ENCODE measurements at regions not wholly inside any gene's neighbourhood (a gene's known extent, or its start where the extent isn't known, plus 50 kb on each side); places are given as distances from the start of the nearest gene placed in this dataset.

DNA sequence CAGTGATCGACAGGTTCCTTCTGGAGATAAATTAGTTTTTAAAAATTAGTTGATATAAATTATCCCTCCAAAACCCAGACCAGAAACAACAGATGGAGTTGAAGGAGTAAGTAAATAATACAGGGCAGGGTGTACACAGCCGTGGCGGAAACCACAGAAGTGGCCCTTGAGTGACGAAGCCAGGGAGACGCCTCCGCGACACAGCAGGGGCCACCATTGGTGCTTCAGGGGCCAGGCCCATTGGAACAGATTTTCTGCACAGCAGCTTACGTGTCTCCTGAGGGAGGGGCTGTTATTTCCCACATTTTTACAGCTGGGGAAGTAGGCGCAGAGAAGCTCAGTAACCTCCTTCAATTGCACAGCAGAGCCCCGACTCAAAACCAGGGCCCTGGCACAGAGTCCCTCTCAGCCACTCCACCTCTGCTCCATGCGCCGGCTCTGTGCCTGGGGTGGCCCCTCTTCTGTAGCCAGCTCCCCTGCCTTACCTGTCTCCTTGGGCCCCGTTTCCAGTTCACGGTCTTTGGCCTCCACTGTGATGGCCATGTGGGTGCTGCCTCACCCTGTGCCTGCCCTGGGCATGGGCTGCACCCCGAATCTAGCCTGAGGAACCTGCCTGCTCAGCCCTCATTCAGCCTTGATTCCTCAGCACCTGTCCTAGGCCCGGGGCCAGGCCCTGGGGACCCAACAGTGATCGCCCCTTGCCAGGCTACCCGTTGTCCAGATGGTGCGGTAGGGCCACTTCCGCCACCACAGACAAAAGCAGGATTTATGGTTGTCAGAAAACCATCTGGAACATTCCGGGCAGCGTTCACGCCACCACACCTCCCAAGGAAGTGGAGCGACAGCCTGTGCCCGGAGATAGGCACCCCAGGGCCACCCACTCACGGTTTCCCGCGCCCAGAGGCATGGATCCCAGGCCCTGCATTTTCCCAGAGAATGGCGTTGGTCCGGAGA is 128.5 kb upstream of the GSE1 start:
- no peaks in the 10 kb centered on the region for H3K9me3 ChIP-seq
- H3K36me3 ChIP-seq, result no peaks in the 10 kb centered on the region
- no peak overlapping the region for H3K4me3 ChIP-seq
- TF ChIP-seq, protein P1, sequence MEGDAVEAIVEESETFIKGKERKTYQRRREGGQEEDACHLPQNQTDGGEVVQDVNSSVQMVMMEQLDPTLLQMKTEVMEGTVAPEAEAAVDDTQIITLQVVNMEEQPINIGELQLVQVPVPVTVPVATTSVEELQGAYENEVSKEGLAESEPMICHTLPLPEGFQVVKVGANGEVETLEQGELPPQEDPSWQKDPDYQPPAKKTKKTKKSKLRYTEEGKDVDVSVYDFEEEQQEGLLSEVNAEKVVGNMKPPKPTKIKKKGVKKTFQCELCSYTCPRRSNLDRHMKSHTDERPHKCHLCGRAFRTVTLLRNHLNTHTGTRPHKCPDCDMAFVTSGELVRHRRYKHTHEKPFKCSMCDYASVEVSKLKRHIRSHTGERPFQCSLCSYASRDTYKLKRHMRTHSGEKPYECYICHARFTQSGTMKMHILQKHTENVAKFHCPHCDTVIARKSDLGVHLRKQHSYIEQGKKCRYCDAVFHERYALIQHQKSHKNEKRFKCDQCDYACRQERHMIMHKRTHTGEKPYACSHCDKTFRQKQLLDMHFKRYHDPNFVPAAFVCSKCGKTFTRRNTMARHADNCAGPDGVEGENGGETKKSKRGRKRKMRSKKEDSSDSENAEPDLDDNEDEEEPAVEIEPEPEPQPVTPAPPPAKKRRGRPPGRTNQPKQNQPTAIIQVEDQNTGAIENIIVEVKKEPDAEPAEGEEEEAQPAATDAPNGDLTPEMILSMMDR (IDR thresholded peaks at IDR 0.05), result no peak
- no peak for TF ChIP-seq POLR2A (IDR thresholded peaks at IDR 0.05)
- no peaks in the 10 kb centered on the region for H3K4me1 ChIP-seq
- intact Hi-C loops (cut with DNase I; ENCODE audit: low total_unique reads), result loop anchor here (10.0 kb wide), 1 partner anchor 60 kb away; no protein-coding TSS in a partner anchor
- no peak overlapping the region for H3K27ac ChIP-seq
- no peak for DNase-seq
- no peaks in the 10 kb centered on the region for H3K27me3 ChIP-seq

DNA sequence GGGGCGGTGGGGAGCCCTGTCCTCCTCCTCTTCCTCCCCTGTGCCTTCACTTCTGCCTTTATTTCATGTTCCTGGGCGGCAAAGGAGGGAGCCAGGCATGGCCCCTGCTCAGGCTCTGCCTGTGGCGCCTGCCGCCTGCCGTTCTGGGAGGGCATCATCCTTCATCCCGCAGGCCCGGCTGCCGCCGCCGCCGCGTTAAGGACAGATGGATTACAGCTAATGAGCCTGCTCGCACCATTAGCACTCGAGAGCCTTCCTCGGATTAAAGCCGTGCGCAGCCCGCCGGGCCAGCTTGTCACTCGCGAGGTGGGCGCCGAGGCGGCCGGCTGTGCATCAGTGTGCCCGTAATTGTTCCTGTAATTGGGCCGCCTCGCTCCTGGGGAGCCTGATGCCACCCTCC is 127.7 kb upstream of the GSE1 start:
- no peak overlapping the region for H3K27ac ChIP-seq
- DNase-seq, result no peak
- no peak overlapping the region for H3K4me3 ChIP-seq
- intact Hi-C loops (cut with DNase I; ENCODE audit: low total_unique reads), result loop anchor here (10.0 kb wide), 1 partner anchor 59 kb away; no protein-coding TSS in a partner anchor
- H3K36me3 ChIP-seq, result no peaks in the 10 kb centered on the region
- no peaks in the 10 kb centered on the region for H3K9me3 ChIP-seq
- TF ChIP-seq POLR2A (IDR thresholded peaks at IDR 0.05), result no peak
- TF ChIP-seq, protein P1 (IDR thresholded peaks at IDR 0.05), result no peak
- H3K27me3 ChIP-seq, result no peaks in the 10 kb centered on the region
- H3K4me1 ChIP-seq, result no peaks in the 10 kb centered on the region

DNA sequence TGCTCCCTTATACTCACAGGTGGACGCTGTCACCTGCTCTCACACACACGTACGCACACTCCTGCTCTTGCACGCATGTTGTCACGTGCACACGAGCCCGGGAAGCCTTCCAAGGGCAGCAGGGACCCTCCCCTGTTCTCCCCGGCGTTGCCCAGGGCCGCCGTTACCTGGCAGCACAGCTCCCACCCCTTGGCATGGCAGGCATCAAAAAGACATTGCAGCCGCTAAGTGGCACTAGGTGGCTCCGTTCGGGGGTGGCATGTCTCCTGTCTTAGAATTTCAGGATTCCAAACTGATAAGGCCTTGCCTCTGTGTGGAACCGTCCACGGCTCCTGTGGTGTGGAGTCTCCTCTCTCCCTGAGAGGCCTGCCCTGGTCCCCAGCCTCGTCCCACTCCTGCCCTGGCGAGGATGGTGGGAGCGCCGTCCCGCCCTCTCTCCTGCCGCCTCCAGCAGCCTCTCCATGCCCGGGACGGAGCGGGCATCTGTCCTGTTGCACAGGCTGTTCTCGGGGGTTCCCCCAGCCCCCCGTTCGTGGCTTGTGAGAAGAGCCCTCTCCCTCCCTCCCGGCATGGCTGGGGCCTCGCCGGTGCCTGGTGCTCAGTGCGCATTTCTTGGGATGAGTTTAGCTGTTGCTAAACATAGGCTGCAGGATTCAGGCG is 126.7 kb upstream of the GSE1 start:
- TF ChIP-seq POLR2A (IDR thresholded peaks at IDR 0.05), result no peak
- TF ChIP-seq, protein P1 (IDR thresholded peaks at IDR 0.05), result no peak
- H3K36me3 ChIP-seq, result no peaks in the 10 kb centered on the region
- DNase-seq, result no peak
- H3K4me1 ChIP-seq, result peaks cover 0 to 2% of the 10 kb centered on the region in 2 donors
- H3K27me3 ChIP-seq, result no peaks in the 10 kb centered on the region
- intact Hi-C loops (cut with DNase I; ENCODE audit: low total_unique reads), result loop anchor here (10.0 kb wide), 1 partner anchor 58 kb away; no protein-coding TSS in a partner anchor
- H3K27ac ChIP-seq, result no peak overlapping the region
- no peaks in the 10 kb centered on the region for H3K9me3 ChIP-seq
- no peak overlapping the region for H3K4me3 ChIP-seq

DNA sequence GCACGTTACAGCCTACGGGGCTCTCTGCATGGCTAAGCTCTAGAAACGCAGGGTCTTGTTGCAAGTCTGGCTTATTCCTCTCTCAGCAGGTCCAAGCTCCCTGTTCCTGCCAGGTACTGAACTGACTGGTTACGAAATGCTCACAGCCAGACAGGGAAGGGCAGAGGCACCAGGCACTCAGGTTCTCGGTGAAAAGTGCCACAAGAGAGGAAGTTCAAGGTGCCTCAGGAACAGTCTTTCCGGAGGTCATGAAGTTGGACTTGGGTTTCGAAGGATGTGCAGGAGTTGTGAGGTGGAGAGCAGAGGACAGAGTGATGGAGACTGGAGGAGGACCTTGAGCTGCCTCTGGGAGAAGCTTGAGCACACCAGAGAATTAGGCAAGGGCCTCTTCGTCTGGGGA is 124.7 kb upstream of the GSE1 start:
- Histone ChIP-seq H3K27me3 (no peaks in the 10 kb centered on the region), H3K36me3 (no peaks in the 10 kb centered on the region), H3K4me1 (peaks cover 6 to 13% of the 10 kb centered on the region in 2 donors), H3K27ac (no peak overlapping the region), H3K4me3 (no peak overlapping the region), H3K9me3 (no peaks in the 10 kb centered on the region)
- DNase-seq, result no peak
- TF ChIP-seq POLR2A (IDR thresholded peaks at IDR 0.05), result no peak
- TF ChIP-seq, protein P1 (IDR thresholded peaks at IDR 0.05), result no peak
- intact Hi-C loops (cut with DNase I; ENCODE audit: low total_unique reads), result loop anchor here (10.0 kb wide), 1 partner anchor 56 kb away; no protein-coding TSS in a partner anchor

Data from uterus (tissue), 3 donors.